ENCODE measurements at regions not wholly inside any gene's neighbourhood (a gene's known extent, or its start where the extent isn't known, plus 50 kb on each side); places are given as distances from the start of the nearest gene placed in this dataset.
"Not testable (repeated sequence)": the region's sequence is repeated elsewhere in the genome, so short reads cannot be mapped to it uniquely, and the experiment has no call there.

GRCh38 chr5:20305463-20305862 is 317.5 kb upstream of the CDH18 start:
- no peak overlapping the region for H3K27ac Mint-ChIP-seq
- no peak overlapping the region for H3K4me3 Mint-ChIP-seq
- H3K36me3 Mint-ChIP-seq, result no peaks in the 10 kb centered on the region
- H3K9me3 ChIP-seq (ENCODE audit: control insufficient read depth in 1 of 2, low read length in 2 of 2), result no peaks in the 10 kb centered on the region
- no peaks in the 10 kb centered on the region for H3K27me3 Mint-ChIP-seq
- H3K4me1 ChIP-seq (ENCODE audit: insufficient read depth, low read length), result no peaks in the 10 kb centered on the region
- no peak overlapping the region for H3K27ac ChIP-seq (ENCODE audit: low read depth, low read length)
- ChIA-PET CTCF (ENCODE audit: partially characterized antibody) (no interaction called here), POLR2A (ENCODE audit: partially characterized antibody) (no interaction called here)
- H3K36me3 ChIP-seq (ENCODE audit: insufficient read depth, low read length), result no peaks in the 10 kb centered on the region
- peaks cover 2 to 31% (median 16%) of the 10 kb centered on the region in 8 donors for H3K9me3 Mint-ChIP-seq
- H3K4me1 Mint-ChIP-seq, result no peaks in the 10 kb centered on the region
- peak in 1 of 5 donors; percentile 12 for DNase-seq
- H3K4me3 ChIP-seq (ENCODE audit: low read length in 2 of 2), result no peak overlapping the region
- intact Hi-C loops (cut with micrococcal nuclease), result no loop called here
- no peaks in the 10 kb centered on the region for H3K27me3 ChIP-seq (ENCODE audit: insufficient read depth, low read length)

GRCh38 chr5:20304570-20304969 is 316.6 kb upstream of the CDH18 start:
- CTCF ChIA-PET (ENCODE audit: partially characterized antibody); H3K4me1 Mint-ChIP-seq; H3K36me3 Mint-ChIP-seq; H3K27me3 ChIP-seq (ENCODE audit: insufficient read depth, low read length); H3K9me3 ChIP-seq (ENCODE audit: control insufficient read depth in 1 of 2, low read length in 2 of 2); H3K4me1 ChIP-seq (ENCODE audit: insufficient read depth, low read length); H3K27me3 Mint-ChIP-seq; H3K4me3 Mint-ChIP-seq; H3K36me3 ChIP-seq (ENCODE audit: insufficient read depth, low read length); DNase-seq; POLR2A ChIA-PET (ENCODE audit: partially characterized antibody); intact Hi-C loops (cut with micrococcal nuclease); H3K4me3 ChIP-seq (ENCODE audit: low read length in 2 of 2); H3K27ac Mint-ChIP-seq; H3K27ac ChIP-seq (ENCODE audit: low read depth, low read length): not testable (repeated sequence)
- peaks cover 2 to 33% (median 15%) of the 10 kb centered on the region in 8 donors for H3K9me3 Mint-ChIP-seq

- Mint-ChIP-seq H3K4me3 (no peak overlapping the region), H3K36me3 (no peaks in the 10 kb centered on the region), H3K9me3 (peaks cover 4 to 42% (median 21%) of the 10 kb centered on the region in 8 donors), H3K27ac (no peak overlapping the region), H3K4me1 (no peaks in the 10 kb centered on the region), H3K27me3 (no peaks in the 10 kb centered on the region)
- CTCF ChIA-PET (ENCODE audit: partially characterized antibody), result no interaction called here
- no peak for DNase-seq
- Histone ChIP-seq H3K27me3 (ENCODE audit: insufficient read depth, low read length) (no peaks in the 10 kb centered on the region), H3K9me3 (ENCODE audit: control insufficient read depth in 1 of 2, low read length in 2 of 2) (no peaks in the 10 kb centered on the region), H3K27ac (ENCODE audit: low read depth, low read length) (no peak overlapping the region), H3K4me1 (ENCODE audit: insufficient read depth, low read length) (no peaks in the 10 kb centered on the region), H3K4me3 (ENCODE audit: low read length in 2 of 2) (no peak overlapping the region), H3K36me3 (ENCODE audit: insufficient read depth, low read length) (no peaks in the 10 kb centered on the region)
- POLR2A ChIA-PET (ENCODE audit: partially characterized antibody), result no interaction called here
- intact Hi-C loops (cut with micrococcal nuclease), result no loop called here
Observed at GRCh38 chr5:20300110-20300509, 312.1 kb upstream of the CDH18 start.

GRCh38 chr5:20294696-20295095 is 306.7 kb upstream of the CDH18 start:
- DNase-seq, result no peak
- Mint-ChIP-seq H3K4me1 (no peaks in the 10 kb centered on the region), H3K36me3 (no peaks in the 10 kb centered on the region), H3K4me3 (no peak overlapping the region), H3K27ac (no peak overlapping the region), H3K27me3 (no peaks in the 10 kb centered on the region), H3K9me3 (peaks cover 2 to 15% (median 10%) of the 10 kb centered on the region in 8 donors)
- Histone ChIP-seq H3K27me3 (ENCODE audit: insufficient read depth, low read length) (no peaks in the 10 kb centered on the region), H3K27ac (ENCODE audit: low read depth, low read length) (no peak overlapping the region), H3K9me3 (ENCODE audit: control insufficient read depth in 1 of 2, low read length in 2 of 2) (no peaks in the 10 kb centered on the region), H3K4me3 (ENCODE audit: low read length in 2 of 2) (no peak overlapping the region), H3K36me3 (ENCODE audit: insufficient read depth, low read length) (no peaks in the 10 kb centered on the region), H3K4me1 (ENCODE audit: insufficient read depth, low read length) (no peaks in the 10 kb centered on the region)
- ChIA-PET POLR2A (ENCODE audit: partially characterized antibody) (no interaction called here), CTCF (ENCODE audit: partially characterized antibody) (no interaction called here)
- intact Hi-C loops (cut with micrococcal nuclease), result no loop called here

GRCh38 chr5:20291766-20292165 is 303.8 kb upstream of the CDH18 start:
- no peak overlapping the region for H3K4me3 Mint-ChIP-seq
- Histone ChIP-seq H3K4me3 (ENCODE audit: low read length in 2 of 2) (no peak overlapping the region), H3K4me1 (ENCODE audit: insufficient read depth, low read length) (no peaks in the 10 kb centered on the region), H3K9me3 (ENCODE audit: control insufficient read depth in 1 of 2, low read length in 2 of 2) (no peaks in the 10 kb centered on the region), H3K27me3 (ENCODE audit: insufficient read depth, low read length) (no peaks in the 10 kb centered on the region), H3K36me3 (ENCODE audit: insufficient read depth, low read length) (no peaks in the 10 kb centered on the region), H3K27ac (ENCODE audit: low read depth, low read length) (no peak overlapping the region)
- H3K4me1 Mint-ChIP-seq, result no peaks in the 10 kb centered on the region
- DNase-seq, result no peak
- H3K9me3 Mint-ChIP-seq, result peaks cover 0 to 9% (median 5%) of the 10 kb centered on the region in 8 donors
- H3K27me3 Mint-ChIP-seq, result no peaks in the 10 kb centered on the region
- CTCF ChIA-PET (ENCODE audit: partially characterized antibody), result no interaction called here
- no peaks in the 10 kb centered on the region for H3K36me3 Mint-ChIP-seq
- intact Hi-C loops (cut with micrococcal nuclease), result no loop called here
- H3K27ac Mint-ChIP-seq, result no peak overlapping the region
- POLR2A ChIA-PET (ENCODE audit: partially characterized antibody), result no interaction called here

- Mint-ChIP-seq H3K9me3 (peaks cover 0 to 7% (median 3%) of the 10 kb centered on the region in 8 donors), H3K27ac (no peak overlapping the region), H3K4me3 (no peak overlapping the region), H3K4me1 (no peaks in the 10 kb centered on the region), H3K27me3 (no peaks in the 10 kb centered on the region), H3K36me3 (no peaks in the 10 kb centered on the region)
- Histone ChIP-seq H3K4me3 (ENCODE audit: low read length in 2 of 2) (no peak overlapping the region), H3K9me3 (ENCODE audit: control insufficient read depth in 1 of 2, low read length in 2 of 2) (no peaks in the 10 kb centered on the region), H3K36me3 (ENCODE audit: insufficient read depth, low read length) (no peaks in the 10 kb centered on the region), H3K4me1 (ENCODE audit: insufficient read depth, low read length) (no peaks in the 10 kb centered on the region), H3K27me3 (ENCODE audit: insufficient read depth, low read length) (no peaks in the 10 kb centered on the region), H3K27ac (ENCODE audit: low read depth, low read length) (no peak overlapping the region)
- intact Hi-C loops (cut with micrococcal nuclease), result no loop called here
- DNase-seq, result no peak
- ChIA-PET POLR2A (ENCODE audit: partially characterized antibody) (no interaction called here), CTCF (ENCODE audit: partially characterized antibody) (no interaction called here)
Observed at GRCh38 chr5:20287640-20288039, 299.6 kb upstream of the CDH18 start.

- H3K4me3 ChIP-seq (ENCODE audit: low read length in 2 of 2), result no peak overlapping the region
- no peaks in the 10 kb centered on the region for H3K36me3 ChIP-seq (ENCODE audit: insufficient read depth, low read length)
- H3K4me1 Mint-ChIP-seq, result no peaks in the 10 kb centered on the region
- DNase-seq, result no peak
- ChIA-PET POLR2A (ENCODE audit: partially characterized antibody) (no interaction called here), CTCF (ENCODE audit: partially characterized antibody) (no interaction called here)
- no peaks in the 10 kb centered on the region for H3K27me3 ChIP-seq (ENCODE audit: insufficient read depth, low read length)
- no peak overlapping the region for H3K4me3 Mint-ChIP-seq
- no peaks in the 10 kb centered on the region for H3K9me3 ChIP-seq (ENCODE audit: control insufficient read depth in 1 of 2, low read length in 2 of 2)
- H3K27ac Mint-ChIP-seq, result no peak overlapping the region
- no peak overlapping the region for H3K27ac ChIP-seq (ENCODE audit: low read depth, low read length)
- peaks cover 0 to 2% of the 10 kb centered on the region in 2 donors for H3K27me3 Mint-ChIP-seq
- intact Hi-C loops (cut with micrococcal nuclease), result no loop called here
- H3K9me3 Mint-ChIP-seq, result peaks cover 0 to 9% (median 3%) of the 10 kb centered on the region in 8 donors
- H3K4me1 ChIP-seq (ENCODE audit: insufficient read depth, low read length), result no peaks in the 10 kb centered on the region
- no peaks in the 10 kb centered on the region for H3K36me3 Mint-ChIP-seq
Observed at GRCh38 chr5:20286512-20286911, 298.5 kb upstream of the CDH18 start.

- intact Hi-C loops (cut with micrococcal nuclease), result no loop called here
- Mint-ChIP-seq H3K27me3 (peaks cover 0 to 2% of the 10 kb centered on the region in 2 donors), H3K27ac (no peak overlapping the region), H3K4me3 (no peak overlapping the region), H3K36me3 (no peaks in the 10 kb centered on the region), H3K9me3 (peaks cover 0 to 31% (median 10%) of the 10 kb centered on the region in 8 donors), H3K4me1 (no peaks in the 10 kb centered on the region)
- DNase-seq, result peak in 1 of 5 donors; percentile 17
- Histone ChIP-seq H3K36me3 (ENCODE audit: insufficient read depth, low read length) (no peaks in the 10 kb centered on the region), H3K4me3 (ENCODE audit: low read length in 2 of 2) (no peak overlapping the region), H3K27me3 (ENCODE audit: insufficient read depth, low read length) (no peaks in the 10 kb centered on the region), H3K27ac (ENCODE audit: low read depth, low read length) (no peak overlapping the region), H3K4me1 (ENCODE audit: insufficient read depth, low read length) (no peaks in the 10 kb centered on the region), H3K9me3 (ENCODE audit: control insufficient read depth in 1 of 2, low read length in 2 of 2) (no peaks in the 10 kb centered on the region)
- ChIA-PET POLR2A (ENCODE audit: partially characterized antibody) (no interaction called here), CTCF (ENCODE audit: partially characterized antibody) (no interaction called here)
Observed at GRCh38 chr5:20276959-20277263, 288.9 kb upstream of the CDH18 start.

All from CD4-positive, alpha-beta memory T cell (primary cell).